Vagina (tissue), 2 donors: ENCODE measurements at regions not wholly inside any gene's neighbourhood (a gene's known extent, or its start where the extent isn't known, plus 50 kb on each side); places are given as distances from the start of the nearest gene placed in this dataset.

ENCODE experiments used
- DNase-seq, 2 donors: peaks; one replicate each; pipeline ENCODE4 v3.0.0-alpha.2; 2017; ENCODE audit errors: extremely low spot score in 2 of 2
- H3K27ac ChIP-seq: fragments of 200-600 bp; sonication (generic); one replicate; pipeline ENCODE4 v1.5.1; 2019
- H3K27me3 ChIP-seq: fragments of 200-600 bp; sonication (generic); one replicate; pipeline ENCODE4 v1.5.1; 2019
- H3K36me3 ChIP-seq, 2 donors: fragments of 200-600 bp; sonication (generic); one replicate each; pipeline ENCODE4 v1.5.1; 2017 to 2019
- H3K4me1 ChIP-seq: fragments of 200-600 bp; sonication (generic); one replicate; pipeline ENCODE4 v1.5.1; 2019
- H3K4me3 ChIP-seq, 2 donors: fragments of 200-600 bp; sonication (generic); 1 replicate in 1 of 2; 2 replicates in 1 of 2; pipeline ENCODE4 v1.5.1; 2016 to 2019
- H3K9me3 ChIP-seq: fragments of 200-600 bp; sonication (generic); one replicate; pipeline ENCODE4 v1.5.1; 2019
- CTCF ChIP-seq, 3 experiments: fragments of 450-650 bp in 2 of 3; fragments of 200-600 bp in 1 of 3; sonication (generic) in 1 of 3; IDR thresholded peaks; one replicate each; pipeline ENCODE4 v1.5.1; 2017 to 2019; ENCODE audit warnings: antibody characterized with exemption in 3 of 3, mild to moderate bottlenecking in 2 of 3, moderate library complexity in 2 of 3
- POLR2A ChIP-seq, 2 donors: fragments of 450-650 bp; IDR thresholded peaks; one replicate each; pipeline ENCODE4 v1.6.1; 2017; ENCODE audit warnings: antibody characterized with exemption in 2 of 2, mild to moderate bottlenecking in 2 of 2, moderate library complexity in 2 of 2
- POLR2AphosphoS5 ChIP-seq, 2 donors: sonication (generic); formaldehyde crosslinking; IDR thresholded peaks; one replicate each; pipeline ENCODE4 v1.9.0; 2017; ENCODE audit warnings: antibody characterized with exemption in 2 of 2, mild to moderate bottlenecking in 2 of 2, low read depth in 1 of 2; ENCODE audit not compliant: insufficient read depth in 1 of 2
- intact Hi-C: fragments of 100-400 bp; cut with DNase I; formaldehyde crosslinking; loops from one replicate; pipeline ENCODE4 v1.15.1; 2023

DNA sequence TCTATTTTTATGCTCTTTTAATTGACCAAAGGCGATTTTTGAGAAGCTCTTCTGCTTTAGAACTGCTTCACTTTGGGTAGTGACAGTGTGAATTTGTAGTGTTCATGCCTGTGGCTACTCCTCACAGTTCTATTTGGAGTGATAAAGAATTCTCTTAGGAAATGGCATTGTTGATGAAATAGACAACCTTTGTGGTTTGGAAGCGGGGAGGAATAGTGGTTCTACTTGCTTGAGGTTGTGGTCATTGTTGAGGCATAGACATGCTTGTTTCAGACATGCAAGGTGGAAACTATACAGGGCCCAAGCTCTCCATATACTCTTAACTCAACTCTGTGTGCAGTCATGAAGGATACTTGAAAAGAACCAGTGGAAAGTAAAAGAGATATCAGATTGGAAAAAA, 481.1 kb upstream of the NEGR1 start:
- H3K27ac ChIP-seq: no peak overlapping the region
- H3K36me3 ChIP-seq: no peaks in the 10 kb centered on the region
- H3K27me3 ChIP-seq: no peaks in the 10 kb centered on the region
- no peaks in the 10 kb centered on the region for H3K9me3 ChIP-seq
- no peaks in the 10 kb centered on the region for H3K4me1 ChIP-seq
- TF ChIP-seq CTCF (IDR thresholded peaks at IDR 0.05) (no peak), POLR2AphosphoS5 (IDR thresholded peaks at IDR 0.05; ENCODE audit: insufficient read depth in 1 of 2, low read depth in 1 of 2) (no peak), POLR2A (IDR thresholded peaks at IDR 0.05) (no peak)
- no peak overlapping the region for H3K4me3 ChIP-seq
- intact Hi-C loops: no loop called here
- DNase-seq: no peak

GRCh38 chr1:72759486-72759885, 477.1 kb upstream of the NEGR1 start:
- intact Hi-C loops: no loop called here
- no peaks in the 10 kb centered on the region for H3K4me1 ChIP-seq
- no peak for DNase-seq
- H3K9me3 ChIP-seq: no peaks in the 10 kb centered on the region
- no peak overlapping the region for H3K27ac ChIP-seq
- no peak overlapping the region for H3K4me3 ChIP-seq
- no peaks in the 10 kb centered on the region for H3K36me3 ChIP-seq
- TF ChIP-seq CTCF (IDR thresholded peaks at IDR 0.05): no peak
- H3K27me3 ChIP-seq: no peaks in the 10 kb centered on the region

DNA sequence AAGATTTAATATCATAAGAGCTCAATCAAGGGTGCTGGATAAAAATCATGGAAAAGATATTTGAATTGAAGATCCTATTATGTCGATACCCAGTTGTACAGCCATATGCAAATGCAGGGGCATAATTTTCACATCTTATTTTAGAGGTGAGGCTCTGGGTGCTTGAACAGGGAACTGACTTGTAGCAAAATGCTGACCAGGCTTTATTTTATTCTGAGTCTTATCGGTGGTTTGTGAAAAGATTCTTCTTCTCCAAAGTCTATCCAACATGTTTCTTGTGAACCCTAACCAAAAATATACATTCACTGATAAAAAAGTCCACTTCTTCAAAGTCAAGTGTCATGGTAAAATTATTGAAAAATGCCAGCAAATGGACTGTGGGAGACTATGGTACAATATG, 475.5 kb upstream of the NEGR1 start:
- Histone ChIP-seq H3K9me3 (no peaks in the 10 kb centered on the region), H3K4me3 (no peak overlapping the region), H3K36me3 (no peaks in the 10 kb centered on the region), H3K27me3 (no peaks in the 10 kb centered on the region), H3K27ac (no peak overlapping the region), H3K4me1 (no peaks in the 10 kb centered on the region)
- TF ChIP-seq POLR2AphosphoS5 (IDR thresholded peaks at IDR 0.05; ENCODE audit: insufficient read depth in 1 of 2, low read depth in 1 of 2) (no peak), POLR2A (IDR thresholded peaks at IDR 0.05) (no peak), CTCF (IDR thresholded peaks at IDR 0.05) (no peak)
- intact Hi-C loops: no loop called here
- DNase-seq: no peak

DNA sequence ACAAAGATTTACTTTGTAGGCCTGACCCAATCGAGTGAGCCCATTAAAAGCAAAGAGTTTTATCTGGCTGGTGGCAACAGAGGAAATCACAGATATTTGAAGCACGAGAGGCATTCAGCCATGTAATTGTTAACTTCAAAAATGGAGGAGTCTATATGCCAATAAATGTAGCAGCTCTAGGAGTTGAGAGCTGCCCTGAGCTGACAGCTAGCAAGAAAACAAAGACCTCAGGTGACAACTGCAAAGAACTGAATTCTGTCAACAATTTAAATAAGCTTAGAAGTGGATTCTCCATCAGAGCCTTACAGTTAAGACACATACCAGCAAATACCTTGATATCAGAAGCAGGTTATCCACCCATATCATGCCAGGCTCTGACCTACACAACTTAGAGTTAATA, 463.1 kb upstream of the NEGR1 start:
- no peak overlapping the region for H3K4me3 ChIP-seq
- intact Hi-C loops: no loop called here
- H3K4me1 ChIP-seq: no peaks in the 10 kb centered on the region
- H3K27ac ChIP-seq: no peak overlapping the region
- no peak for TF ChIP-seq POLR2AphosphoS5 (IDR thresholded peaks at IDR 0.05; ENCODE audit: insufficient read depth in 1 of 2, low read depth in 1 of 2)
- no peak for TF ChIP-seq CTCF (IDR thresholded peaks at IDR 0.05)
- no peak for TF ChIP-seq POLR2A (IDR thresholded peaks at IDR 0.05)
- H3K9me3 ChIP-seq: no peaks in the 10 kb centered on the region
- DNase-seq: no peak
- no peaks in the 10 kb centered on the region for H3K27me3 ChIP-seq
- no peaks in the 10 kb centered on the region for H3K36me3 ChIP-seq

DNA sequence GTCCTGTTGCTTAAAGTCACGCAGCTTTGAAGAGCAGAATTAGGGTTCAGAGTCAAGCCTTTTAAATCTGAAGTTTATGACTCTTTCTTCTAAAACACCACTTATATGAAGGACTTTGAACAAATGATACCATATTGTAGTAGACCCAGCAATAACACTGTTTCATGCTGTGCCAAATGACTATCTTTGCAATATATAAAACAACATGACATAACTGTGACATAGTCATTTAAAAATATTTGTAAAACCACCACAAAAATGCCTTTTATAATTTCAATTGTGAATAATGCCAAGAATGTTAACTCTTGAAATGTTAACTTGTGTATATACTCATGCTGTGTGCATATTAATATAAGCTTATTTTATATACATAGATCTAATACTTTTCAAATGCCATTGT, 452.1 kb upstream of the NEGR1 start:
- no peak for TF ChIP-seq POLR2AphosphoS5 (IDR thresholded peaks at IDR 0.05; ENCODE audit: insufficient read depth in 1 of 2, low read depth in 1 of 2)
- intact Hi-C loops: no loop called here
- Histone ChIP-seq H3K27ac (no peak overlapping the region), H3K4me1 (no peaks in the 10 kb centered on the region), H3K27me3 (no peaks in the 10 kb centered on the region), H3K9me3 (no peaks in the 10 kb centered on the region), H3K4me3 (no peak overlapping the region), H3K36me3 (no peaks in the 10 kb centered on the region)
- DNase-seq: no peak
